ENCODE measurements at regions not wholly inside any gene's neighbourhood (a gene's known extent, or its start where the extent isn't known, plus 50 kb on each side); places are given as distances from the start of the nearest gene placed in this dataset.
"Not testable (repeated sequence)": the region's sequence is repeated elsewhere in the genome, so short reads cannot be mapped to it uniquely, and the experiment has no call there.

GRCh38 chrX:41018391-41019040 lies 66.7 kb upstream of the USP9X start:
- ATAC-seq (replicated peaks); DNase-seq; H3K4me3 Mint-ChIP-seq: not testable (repeated sequence)

GRCh38 chrX:41019041-41019392 lies 66.2 kb upstream of the USP9X start:
- no peak for ATAC-seq (replicated peaks)
- peaks cover 0 to 8% of the 10 kb centered on the region in 2 donors for H3K27me3 Mint-ChIP-seq
- no peaks in the 10 kb centered on the region for H3K4me1 Mint-ChIP-seq (ENCODE audit: low read depth in 2 of 2)
- no peaks in the 10 kb centered on the region for H3K9me3 Mint-ChIP-seq
- no peak for DNase-seq
- H3K36me3 Mint-ChIP-seq (ENCODE audit: insufficient read depth), result no peaks in the 10 kb centered on the region
- no peak overlapping the region for H3K27ac Mint-ChIP-seq
- no peak overlapping the region for H3K4me3 Mint-ChIP-seq

More at GRCh38 chrX:41018391-41019040, 66.7 kb upstream of the USP9X start:
- not testable (repeated sequence) for H3K27me3 Mint-ChIP-seq; H3K36me3 Mint-ChIP-seq (ENCODE audit: insufficient read depth); H3K9me3 Mint-ChIP-seq; H3K27ac Mint-ChIP-seq; H3K4me1 Mint-ChIP-seq (ENCODE audit: low read depth in 2 of 2)

GRCh38 chrX:41022566-41022965 lies 62.7 kb upstream of the USP9X start:
- Mint-ChIP-seq H3K4me1 (ENCODE audit: low read depth in 2 of 2) (no peaks in the 10 kb centered on the region), H3K27ac (no peak overlapping the region), H3K4me3 (no peak overlapping the region), H3K9me3 (no peaks in the 10 kb centered on the region), H3K27me3 (peaks cover 0 to 8% of the 10 kb centered on the region in 2 donors), H3K36me3 (ENCODE audit: insufficient read depth) (no peaks in the 10 kb centered on the region)
- DNase-seq (no peak), ATAC-seq (replicated peaks) (no peak)

- DNase-seq (no peak), ATAC-seq (replicated peaks) (no peak)
- no peaks in the 10 kb centered on the region for H3K4me1 Mint-ChIP-seq (ENCODE audit: low read depth in 2 of 2)
- no peak overlapping the region for H3K27ac Mint-ChIP-seq
- H3K36me3 Mint-ChIP-seq (ENCODE audit: insufficient read depth), result no peaks in the 10 kb centered on the region
- H3K9me3 Mint-ChIP-seq, result no peaks in the 10 kb centered on the region
- H3K4me3 Mint-ChIP-seq, result no peak overlapping the region
- H3K27me3 Mint-ChIP-seq, result peaks cover 0 to 8% of the 10 kb centered on the region in 2 donors
These were observed 62.1 kb upstream of the USP9X start for GRCh38 chrX:41023098-41023497.

GRCh38 chrX:41024335-41024734 lies 60.9 kb upstream of the USP9X start:
- H3K9me3 Mint-ChIP-seq, DNase-seq: not testable (repeated sequence)

GRCh38 chrX:41024755-41025154 lies 60.5 kb upstream of the USP9X start:
- H3K27ac Mint-ChIP-seq, result no peak overlapping the region
- H3K4me3 Mint-ChIP-seq, result no peak overlapping the region
- H3K9me3 Mint-ChIP-seq, result no peaks in the 10 kb centered on the region
- H3K36me3 Mint-ChIP-seq (ENCODE audit: insufficient read depth), result no peaks in the 10 kb centered on the region
- DNase-seq, result no peak
- no peaks in the 10 kb centered on the region for H3K4me1 Mint-ChIP-seq (ENCODE audit: low read depth in 2 of 2)
- no peaks in the 10 kb centered on the region for H3K27me3 Mint-ChIP-seq
- ATAC-seq (replicated peaks), result no peak

More at GRCh38 chrX:41024335-41024734, 60.9 kb upstream of the USP9X start:
- H3K4me1 Mint-ChIP-seq (ENCODE audit: low read depth in 2 of 2); H3K27me3 Mint-ChIP-seq; ATAC-seq (replicated peaks); H3K36me3 Mint-ChIP-seq (ENCODE audit: insufficient read depth); H3K27ac Mint-ChIP-seq; H3K4me3 Mint-ChIP-seq: not testable (repeated sequence)

- Mint-ChIP-seq H3K4me1 (ENCODE audit: low read depth in 2 of 2) (no peaks in the 10 kb centered on the region), H3K9me3 (no peaks in the 10 kb centered on the region), H3K27ac (no peak overlapping the region), H3K36me3 (ENCODE audit: insufficient read depth) (no peaks in the 10 kb centered on the region), H3K27me3 (no peaks in the 10 kb centered on the region), H3K4me3 (no peak overlapping the region)
- DNase-seq (no peak), ATAC-seq (replicated peaks) (no peak)
These were observed 59.1 kb upstream of the USP9X start for GRCh38 chrX:41025926-41026701.

GRCh38 chrX:41026702-41027078 lies 58.6 kb upstream of the USP9X start:
- Mint-ChIP-seq H3K36me3 (ENCODE audit: insufficient read depth) (no peaks in the 10 kb centered on the region), H3K27me3 (no peaks in the 10 kb centered on the region), H3K4me1 (ENCODE audit: low read depth in 2 of 2) (no peaks in the 10 kb centered on the region), H3K27ac (no peak overlapping the region), H3K4me3 (no peak overlapping the region), H3K9me3 (no peaks in the 10 kb centered on the region)
- ATAC-seq (replicated peaks), result no peak
- DNase-seq, result no peak

GRCh38 chrX:41029332-41029731 lies 55.9 kb upstream of the USP9X start:
- ATAC-seq (replicated peaks) (no peak), DNase-seq (no peak)
- H3K36me3 Mint-ChIP-seq (ENCODE audit: insufficient read depth), result no peaks in the 10 kb centered on the region
- H3K27ac Mint-ChIP-seq, result no peak overlapping the region
- H3K4me1 Mint-ChIP-seq (ENCODE audit: low read depth in 2 of 2), result no peaks in the 10 kb centered on the region
- no peaks in the 10 kb centered on the region for H3K27me3 Mint-ChIP-seq
- no peaks in the 10 kb centered on the region for H3K9me3 Mint-ChIP-seq
- no peak overlapping the region for H3K4me3 Mint-ChIP-seq

- DNase-seq, result no peak
- Mint-ChIP-seq H3K27ac (no peak overlapping the region), H3K4me1 (ENCODE audit: low read depth in 2 of 2) (no peaks in the 10 kb centered on the region), H3K4me3 (no peak overlapping the region), H3K27me3 (no peaks in the 10 kb centered on the region), H3K36me3 (ENCODE audit: insufficient read depth) (no peaks in the 10 kb centered on the region), H3K9me3 (no peaks in the 10 kb centered on the region)
- ATAC-seq (replicated peaks), result no peak
These were observed 53.8 kb upstream of the USP9X start for GRCh38 chrX:41031256-41031967.

GRCh38 chrX:41033299-41033698 lies 51.9 kb upstream of the USP9X start:
- no peaks in the 10 kb centered on the region for H3K27me3 Mint-ChIP-seq
- ATAC-seq (replicated peaks) (no peak), DNase-seq (no peak)
- H3K36me3 Mint-ChIP-seq (ENCODE audit: insufficient read depth), result no peaks in the 10 kb centered on the region
- no peaks in the 10 kb centered on the region for H3K9me3 Mint-ChIP-seq
- no peak overlapping the region for H3K27ac Mint-ChIP-seq
- H3K4me3 Mint-ChIP-seq, result no peak overlapping the region
- H3K4me1 Mint-ChIP-seq (ENCODE audit: low read depth in 2 of 2), result no peaks in the 10 kb centered on the region

- H3K9me3 Mint-ChIP-seq; H3K27ac Mint-ChIP-seq; ATAC-seq (replicated peaks); H3K27me3 Mint-ChIP-seq; H3K36me3 Mint-ChIP-seq (ENCODE audit: insufficient read depth); DNase-seq; H3K4me1 Mint-ChIP-seq (ENCODE audit: low read depth in 2 of 2); H3K4me3 Mint-ChIP-seq: not testable (repeated sequence)
These were observed 50.3 kb upstream of the USP9X start for GRCh38 chrX:41034902-41035301.

Measured in effector memory CD8-positive, alpha-beta T cell (primary cell).